K562 (cell line): ENCODE measurements at regions not wholly inside any gene's neighbourhood (a gene's known extent, or its start where the extent isn't known, plus 50 kb on each side); places are given as distances from the start of the nearest gene placed in this dataset.

Experiments
- ATAC-seq: fragments of 200-7000 bp; cut with Tn5 transposase; 3 replicates; pipeline ENCODE4 v1.9.1; 2020; ENCODE audit warnings: moderate library complexity
- BruUV-seq: library from RNA; stranded (reverse); fragments of 400-500 nt; replicated peaks from 2 replicates; lab custom pipeline; 2021; lab: Mats Ljungman, UMichigan
- CTCF ChIA-PET: fragments of 300-600 bp; formaldehyde crosslinking; extraction: SDS; loops from one replicate; lab custom pipeline; 2021; ENCODE audit warnings: low intra/inter-chr PET ratio; lab: Yijun Ruan, JAX
- POLR2A ChIA-PET: fragments of 300-600, 350-650 bp; sonication (Branson Sonifier 250); formaldehyde crosslinking; extraction: SDS; loops from one replicate; lab custom pipeline; 2021; ENCODE audit warnings: antibody characterized with exemption, inconsistent platforms; lab: Yijun Ruan, JAX
- DNase-seq, 4 experiments: peaks; one replicate each; pipeline versions ENCODE4 v3.0.0 to v3.0.0-alpha.2; 2011 to 2018; ENCODE audit warnings: low spot score in 3 of 4, mixed read lengths in 3 of 4; ENCODE audit errors: extremely low read depth in 1 of 4
- FAIRE-seq: peaks from 2 replicates; lab custom pipeline; 2011; peaks lifted over from hg19 to GRCh38; lab: Jason Lieb, UNC
- H2AFZ ChIP-seq: 2 replicates; pipeline ENCODE4 v1.6.0; 2011; ENCODE audit warnings: low read depth, low read length, control low read depth, inconsistent platforms
- H3K27ac ChIP-seq: fragments of 200-600 bp; 3 replicates; pipeline ENCODE4 v1.8.0; 2011; ENCODE audit warnings: low read depth, mild to moderate bottlenecking, control low read depth, inconsistent platforms, low read length, moderate library complexity, mixed read lengths; ENCODE audit errors: extremely low read depth
- H3K27me3 ChIP-seq, 2 experiments: fragments of 300-600 bp in 1 of 2; 2 replicates in 1 of 2; 3 replicates in 1 of 2; pipeline versions ENCODE4 v1.6.0 to v1.8.0; 2011; ENCODE audit warnings: inconsistent platforms in 2 of 2, low read length in 2 of 2, mild to moderate bottlenecking in 1 of 2, mixed read lengths in 1 of 2, moderate library complexity in 1 of 2; ENCODE audit not compliant: control insufficient read depth in 2 of 2, insufficient read depth in 2 of 2
- H3K36me3 ChIP-seq: fragments of 300-600 bp; 3 replicates; pipeline ENCODE4 v1.8.0; 2011; ENCODE audit warnings: mild to moderate bottlenecking, low read length, inconsistent platforms; ENCODE audit not compliant: control insufficient read depth, insufficient read depth
- H3K4me1 ChIP-seq, 2 experiments: fragments of 200-600 bp in 1 of 2; replicated peaks in 1 of 2; 2 replicates in 1 of 2; 3 replicates in 1 of 2; pipeline versions ENCODE4 v1.5.1 to v1.8.0; 2011; ENCODE audit warnings: inconsistent platforms in 2 of 2, low read length in 2 of 2, mild to moderate bottlenecking in 1 of 2, mixed read lengths in 1 of 2, moderate library complexity in 1 of 2; ENCODE audit not compliant: control insufficient read depth in 2 of 2, insufficient read depth in 2 of 2
- H3K4me2 ChIP-seq: 2 replicates; pipeline ENCODE4 v1.6.1; 2011; ENCODE audit warnings: low read length, control low read depth, inconsistent platforms, mixed read lengths; ENCODE audit not compliant: insufficient read depth
- H3K4me3 ChIP-seq: fragments of 200-600 bp; sonication (generic), shearing (Covaris generic); 2 replicates; pipeline ENCODE4 v1.5.1; 2016; ENCODE audit warnings: control low read depth, inconsistent platforms
- H3K79me2 ChIP-seq: fragments of 200-600 bp; 3 replicates; pipeline ENCODE4 v1.8.0; 2011; ENCODE audit warnings: low read length, inconsistent platforms; ENCODE audit not compliant: control insufficient read depth, insufficient read depth
- H3K9ac ChIP-seq, 2 experiments: 2 replicates each; pipeline versions ENCODE4 v1.6.0 to v1.6.1; 2011; ENCODE audit warnings: low read depth in 2 of 2, low read length in 2 of 2, control low read depth in 1 of 2, inconsistent platforms in 1 of 2, mild to moderate bottlenecking in 1 of 2, mixed read lengths in 1 of 2; ENCODE audit not compliant: insufficient read depth in 1 of 2
- H3K9me1 ChIP-seq: one replicate; pipeline ENCODE4 v1.6.0; 2011; ENCODE audit warnings: inconsistent platforms, mild to moderate bottlenecking, low read length, moderate library complexity; ENCODE audit not compliant: control insufficient read depth, insufficient read depth
- H3K9me3 ChIP-seq: replicated peaks from 2 replicates; pipeline ENCODE4 v1.5.1; 2011; ENCODE audit warnings: low read depth, low read length, inconsistent platforms; ENCODE audit not compliant: control insufficient read depth, insufficient read depth
- H4K20me1 ChIP-seq: replicated peaks from 2 replicates; pipeline ENCODE4 v1.6.1; 2011; ENCODE audit warnings: low read length, inconsistent platforms, mixed read lengths; ENCODE audit not compliant: control insufficient read depth, insufficient read depth
- BRF1 ChIP-seq: IDR thresholded peaks from 3 replicates; pipeline ENCODE4 v1.6.1; 2011; ENCODE audit warnings: borderline replicate concordance, mild to moderate bottlenecking; ENCODE audit not compliant: insufficient read length; ENCODE audit errors: extremely low read depth
- ESRRB ChIP-seq: fragments of 250-450 bp; sonication (Bioruptor Pico); IDR thresholded peaks from 2 replicates; pipeline ENCODE4 v1.5.0; 2020; ENCODE audit warnings: mild to moderate bottlenecking, moderate library complexity, borderline replicate concordance
- HDGF ChIP-seq: fragments of 450-650 bp; IDR thresholded peaks from 2 replicates; pipeline ENCODE4 v1.6.1; 2016
- JUNB ChIP-seq: fragments of 450-650 bp; formaldehyde crosslinking; conservative IDR thresholded peaks from 2 replicates; pipeline ENCODE4 v1.4.0; 2020; ENCODE audit warnings: mild to moderate bottlenecking
- KLF6 ChIP-seq: fragments of 250-450 bp; sonication (Bioruptor Pico); IDR thresholded peaks from 2 replicates; pipeline ENCODE4 v1.4.0; 2020; ENCODE audit warnings: mild to moderate bottlenecking, moderate library complexity, borderline replicate concordance
- MAFF ChIP-seq: IDR thresholded peaks from 2 replicates; pipeline ENCODE4 v1.6.1; 2012; ENCODE audit warnings: low read length, improper control_type of control experiment
- MITF ChIP-seq: IDR thresholded peaks from 2 replicates; pipeline ENCODE4 v1.6.1; 2014; ENCODE audit warnings: antibody characterized with exemption
- SP1 ChIP-seq: sonication (generic); formaldehyde crosslinking; IDR thresholded peaks from 2 replicates; pipeline ENCODE4 v1.8.1; 2022; ENCODE audit warnings: mild to moderate bottlenecking, missing genetic modification reagents
- TBP ChIP-seq: optimal IDR thresholded peaks from 2 replicates; pipeline ENCODE3; 2011; ENCODE audit warnings: low read depth, low read length, improper control_type of control experiment
- XRCC5 ChIP-seq: fragments of 200-400 bp; formaldehyde crosslinking; IDR thresholded peaks from 2 replicates; pipeline ENCODE4 v1.6.1; 2017; ENCODE audit warnings: low read depth, mild to moderate bottlenecking, low read length
- WGBS: fragments of 100-300 bp; shearing (Covaris generic); methylation state at CpG from one replicate; pipeline ENCODE4 v1.1.6; 2016; ENCODE audit warnings: low coverage, mixed read lengths; ENCODE audit not compliant: insufficient coverage; ENCODE audit errors: missing lambda C conversion rate; 5-methylcytosine and 5-hydroxymethylcytosine counted together
- in situ Hi-C: fragments of 300-500 bp; cut with MboI; formaldehyde crosslinking; loops from 4 replicates; pipeline ENCODE4 v1.15.0; 2018; ENCODE audit warnings: inconsistent platforms, mixed read lengths
- intact Hi-C: fragments of 100-400 bp; cut with micrococcal nuclease; formaldehyde crosslinking; loops from 2 replicates; pipeline ENCODE4 v1.14.2; 2022

- no peak overlapping the region for H3K4me3 ChIP-seq
- H3K9me3 ChIP-seq = no peaks in the 10 kb centered on the region
- no peaks in the 10 kb centered on the region for H3K9me1 ChIP-seq
- no TSS peak for BruUV-seq
- no peak overlapping the region for H3K9ac ChIP-seq
- no peaks in the 10 kb centered on the region for H4K20me1 ChIP-seq
- no peaks in the 10 kb centered on the region for H3K4me1 ChIP-seq
- H3K36me3 ChIP-seq = no peaks in the 10 kb centered on the region
- 0% methylated on average over 5 of the region's 5 CpGs for WGBS
- intact Hi-C loops = no loop called here
- ChIA-PET POLR2A (interaction anchor here (1.0 kb wide), 1 partner anchor 12 kb away, joined by 3 read pairs; no protein-coding TSS in a partner anchor), CTCF (no interaction called here)
- no peaks in the 10 kb centered on the region for H3K27me3 ChIP-seq
- in situ Hi-C loops = no loop called here
- no peak overlapping the region for H3K4me2 ChIP-seq
- no peak overlapping the region for H3K27ac ChIP-seq
- no peak overlapping the region for H2AFZ ChIP-seq
- TF ChIP-seq ESRRB (CRISPR knock-in tag) = no peak
- TF ChIP-seq SP1 (CRISPR knock-in tag) = no peak
- TF ChIP-seq HDGF = no peak
- no peak for TF ChIP-seq JUNB (CRISPR knock-in tag)
- no peak for TF ChIP-seq KLF6
- no peak for TF ChIP-seq MAFF
- TF ChIP-seq BRF1 = no peak
- TF ChIP-seq TBP = no peak
- no peak for TF ChIP-seq XRCC5
- TF ChIP-seq MITF = no peak
- ATAC-seq (no peak), FAIRE-seq (no peak), DNase-seq (no peak)
- H3K79me2 ChIP-seq = no peaks in the 10 kb centered on the region
These were observed 262.4 kb upstream of the CHST9 start for GRCh38 chr18:27447451-27447881.
